Mononuclear cell (primary cell): ENCODE measurements at regions not wholly inside any gene's neighbourhood (a gene's known extent, or its start where the extent isn't known, plus 50 kb on each side); places are given as distances from the start of the nearest gene placed in this dataset.

Experiments used
- H3K27me3 ChIP-seq: 2 replicates; pipeline ENCODE4 v1.6.0; 2011; ENCODE audit warnings: low read length, control low read depth; ENCODE audit not compliant: insufficient read depth
- H3K4me1 ChIP-seq: 2 replicates; pipeline ENCODE4 v1.5.1; 2011; ENCODE audit warnings: mild to moderate bottlenecking, low read length, control low read depth; ENCODE audit not compliant: insufficient read depth
- H3K4me3 ChIP-seq: 2 replicates; pipeline ENCODE4 v1.5.1; 2011; ENCODE audit warnings: mild to moderate bottlenecking, low read length, moderate library complexity
- H3K9me3 ChIP-seq: 2 replicates; pipeline ENCODE4 v1.5.1; 2011; ENCODE audit warnings: low read depth, mild to moderate bottlenecking, control low read depth, low read length

DNA sequence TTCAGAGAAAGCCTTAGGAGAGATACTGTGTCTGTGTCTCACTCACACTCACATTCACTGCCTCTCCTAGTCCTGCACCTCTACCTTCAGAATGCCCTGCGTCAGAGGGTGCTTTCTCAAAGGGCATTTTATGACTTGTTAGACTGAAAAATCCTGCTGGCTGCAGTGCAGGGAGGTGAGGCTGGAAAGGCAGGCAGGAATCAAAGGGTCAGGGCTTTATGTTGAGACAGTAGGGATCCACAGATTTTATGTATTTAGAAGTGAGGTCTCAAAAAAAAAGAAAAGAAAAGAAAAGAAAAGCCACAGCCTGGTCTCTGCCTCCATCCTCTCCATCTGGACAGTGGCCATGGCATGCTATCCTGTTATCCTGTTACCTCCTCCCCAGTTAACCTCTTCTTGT is 936.0 kb upstream of the SLC10A2 start:
- H3K4me3 ChIP-seq: no peak overlapping the region
- no peaks in the 10 kb centered on the region for H3K27me3 ChIP-seq
- H3K9me3 ChIP-seq: no peaks in the 10 kb centered on the region
- no peaks in the 10 kb centered on the region for H3K4me1 ChIP-seq

DNA sequence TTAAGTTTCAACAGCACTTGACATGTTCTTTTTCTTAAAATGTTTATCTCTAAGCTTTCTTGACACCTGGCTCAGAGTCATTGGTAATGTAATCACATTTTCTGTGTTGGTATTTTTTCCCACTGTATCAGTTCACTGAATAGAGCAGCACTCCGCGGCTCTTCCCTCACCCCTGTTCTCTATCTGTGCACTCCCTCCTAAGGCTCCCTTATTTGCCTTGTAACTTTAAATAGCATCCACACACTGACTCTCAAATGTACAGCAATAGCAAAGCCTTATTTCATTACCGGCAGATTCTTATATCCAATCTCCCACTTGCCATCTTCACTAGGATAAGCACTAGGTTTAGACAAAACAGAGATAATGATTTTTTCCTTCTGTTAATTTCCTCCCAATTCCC is 935.5 kb upstream of the SLC10A2 start:
- Histone ChIP-seq H3K4me1 (no peaks in the 10 kb centered on the region), H3K27me3 (no peaks in the 10 kb centered on the region), H3K9me3 (no peaks in the 10 kb centered on the region), H3K4me3 (no peak overlapping the region)

- H3K27me3 ChIP-seq: no peaks in the 10 kb centered on the region
- no peak overlapping the region for H3K4me3 ChIP-seq
- H3K4me1 ChIP-seq: no peaks in the 10 kb centered on the region
- peaks cover 6% of the 10 kb centered on the region for H3K9me3 ChIP-seq
Observed at GRCh38 chr13:103996733-103997132, 930.5 kb upstream of the SLC10A2 start.

DNA sequence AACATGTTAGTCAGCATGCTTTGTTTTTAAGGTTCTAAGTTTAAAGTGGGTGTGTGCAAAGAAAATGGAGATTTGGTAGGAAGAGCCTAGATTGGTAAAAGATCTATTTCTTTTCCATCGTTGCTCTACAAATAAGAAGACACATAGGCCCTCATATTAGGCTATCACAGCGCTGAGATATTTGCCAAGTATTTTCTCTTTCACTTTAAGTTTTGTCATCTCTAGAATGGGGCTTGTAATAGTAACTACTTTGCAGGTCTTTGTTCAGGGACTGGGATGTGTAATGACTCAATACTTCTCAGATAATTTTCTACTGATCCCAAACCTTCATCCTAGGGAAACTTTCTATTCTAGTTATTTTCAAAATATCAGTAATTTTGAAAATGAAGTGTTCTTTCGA is 917.7 kb upstream of the SLC10A2 start:
- no peaks in the 10 kb centered on the region for H3K27me3 ChIP-seq
- H3K4me1 ChIP-seq: no peaks in the 10 kb centered on the region
- peaks cover 5% of the 10 kb centered on the region for H3K9me3 ChIP-seq
- H3K4me3 ChIP-seq: no peak overlapping the region

GRCh38 chr13:103976371-103976770 is 910.2 kb upstream of the SLC10A2 start:
- Histone ChIP-seq H3K9me3 (peaks cover 3% of the 10 kb centered on the region), H3K4me1 (no peaks in the 10 kb centered on the region), H3K27me3 (no peaks in the 10 kb centered on the region), H3K4me3 (no peak overlapping the region)

- no peaks in the 10 kb centered on the region for H3K27me3 ChIP-seq
- H3K4me3 ChIP-seq: no peak overlapping the region
- peaks cover 3% of the 10 kb centered on the region for H3K9me3 ChIP-seq
- no peaks in the 10 kb centered on the region for H3K4me1 ChIP-seq
Observed at GRCh38 chr13:103973740-103974139, 907.5 kb upstream of the SLC10A2 start.

DNA sequence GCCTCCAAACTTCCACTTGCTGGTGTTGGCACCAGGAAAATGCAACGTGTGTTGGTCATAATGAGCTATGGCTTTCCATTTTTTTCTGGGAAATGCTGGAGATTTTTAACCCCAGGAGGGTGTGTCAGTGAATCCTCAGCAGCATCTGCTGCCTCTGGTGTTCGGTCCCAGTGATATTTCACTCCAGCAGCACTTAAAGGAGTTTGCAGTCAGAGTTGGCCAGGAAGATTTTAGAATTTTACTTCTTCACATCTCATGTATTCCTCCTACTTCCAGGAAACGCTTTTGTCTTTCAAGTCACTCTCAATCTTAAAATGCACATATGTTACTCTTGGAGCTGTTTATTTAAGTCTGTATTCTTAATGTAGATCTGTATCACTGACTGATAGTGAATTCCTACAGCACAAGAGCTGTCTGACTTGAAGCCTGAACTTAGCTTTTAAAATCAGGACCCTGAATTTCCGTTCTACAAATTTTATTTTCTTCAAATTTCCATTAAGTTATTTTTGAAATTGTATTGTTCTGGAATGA is 903.4 kb upstream of the SLC10A2 start:
- no peaks in the 10 kb centered on the region for H3K9me3 ChIP-seq
- H3K27me3 ChIP-seq: no peaks in the 10 kb centered on the region
- no peaks in the 10 kb centered on the region for H3K4me1 ChIP-seq
- H3K4me3 ChIP-seq: no peak overlapping the region

DNA sequence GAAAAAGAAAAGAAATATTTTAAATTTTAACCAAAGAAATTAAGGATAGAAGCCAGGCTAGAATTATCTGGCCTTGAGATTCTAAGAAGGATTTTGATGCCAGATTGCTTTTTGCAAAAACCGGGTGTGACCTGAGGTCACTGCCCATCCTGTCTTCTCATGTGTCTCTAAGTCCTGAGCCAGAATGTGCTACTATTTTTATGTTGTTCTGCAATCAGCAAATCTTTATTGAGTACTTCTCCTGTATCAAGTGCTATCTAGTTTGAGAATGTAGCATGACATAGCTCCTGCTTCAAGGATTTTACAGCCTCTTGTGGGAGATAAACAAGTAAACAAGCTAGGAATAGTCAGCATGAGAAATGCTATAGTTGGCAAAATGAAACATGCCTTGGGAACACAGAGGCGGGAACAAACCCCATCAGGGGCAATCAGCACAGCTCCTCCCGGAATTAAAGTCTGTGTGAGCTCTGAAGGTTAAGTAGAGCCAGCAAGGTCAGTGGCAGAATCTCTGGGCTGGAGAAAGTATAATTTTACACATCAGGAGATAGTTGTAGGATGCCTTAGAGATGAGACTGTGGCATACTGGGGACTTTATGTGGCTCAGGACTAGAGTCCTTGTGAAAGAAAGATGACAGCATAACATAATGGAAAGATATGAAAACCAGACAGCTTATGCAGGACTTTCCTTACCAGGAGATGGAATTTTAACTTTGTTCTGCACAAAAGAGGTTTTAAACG is 899.5 kb upstream of the SLC10A2 start:
- H3K4me1 ChIP-seq: no peaks in the 10 kb centered on the region
- H3K4me3 ChIP-seq: no peak overlapping the region
- H3K9me3 ChIP-seq: no peaks in the 10 kb centered on the region
- no peaks in the 10 kb centered on the region for H3K27me3 ChIP-seq

DNA sequence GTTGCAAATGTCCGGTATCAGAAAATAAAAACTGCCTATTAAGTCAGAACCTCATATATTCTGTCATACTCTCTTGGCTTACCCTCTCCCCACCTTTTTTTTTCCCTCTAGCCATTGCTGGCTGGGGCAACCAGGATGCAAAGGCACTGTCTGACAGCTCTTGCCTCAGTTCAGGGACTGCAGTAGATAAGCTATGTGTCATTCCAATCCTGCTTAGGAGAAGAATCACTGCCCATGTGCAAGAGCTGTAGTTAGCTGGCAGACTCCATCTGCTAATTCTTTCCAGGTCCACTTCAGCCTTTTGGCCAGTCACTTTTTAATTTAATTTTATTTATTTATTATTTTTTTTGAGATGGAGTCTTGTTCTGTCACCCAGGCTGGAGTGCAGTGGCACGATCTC is 895.6 kb upstream of the SLC10A2 start:
- Histone ChIP-seq H3K9me3 (no peaks in the 10 kb centered on the region), H3K4me1 (no peaks in the 10 kb centered on the region), H3K4me3 (no peak overlapping the region), H3K27me3 (no peaks in the 10 kb centered on the region)

DNA sequence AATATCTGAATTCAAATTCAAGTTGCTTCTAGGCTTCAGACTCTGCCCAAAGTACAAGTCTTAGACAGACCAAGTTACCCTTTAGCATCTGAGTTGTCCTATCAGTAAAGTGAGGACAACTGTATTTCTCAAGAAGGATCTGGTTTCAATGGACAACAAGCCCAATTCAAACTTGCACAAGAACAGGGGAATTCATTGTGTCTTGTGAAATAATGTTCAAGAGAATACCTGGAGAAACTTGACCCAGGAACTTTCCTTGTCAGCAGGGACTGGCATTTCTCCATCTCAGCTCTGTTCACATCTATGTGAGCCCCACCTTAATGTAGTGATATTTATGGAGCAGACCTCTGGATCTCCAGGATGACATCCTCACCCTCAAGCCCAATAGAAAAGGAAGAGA is 894.9 kb upstream of the SLC10A2 start:
- Histone ChIP-seq H3K4me3 (no peak overlapping the region), H3K9me3 (no peaks in the 10 kb centered on the region), H3K4me1 (no peaks in the 10 kb centered on the region), H3K27me3 (no peaks in the 10 kb centered on the region)

- Histone ChIP-seq H3K9me3 (no peaks in the 10 kb centered on the region), H3K27me3 (no peaks in the 10 kb centered on the region), H3K4me1 (no peaks in the 10 kb centered on the region), H3K4me3 (no peak overlapping the region)
Observed at GRCh38 chr13:103960001-103960400, 893.8 kb upstream of the SLC10A2 start.

DNA sequence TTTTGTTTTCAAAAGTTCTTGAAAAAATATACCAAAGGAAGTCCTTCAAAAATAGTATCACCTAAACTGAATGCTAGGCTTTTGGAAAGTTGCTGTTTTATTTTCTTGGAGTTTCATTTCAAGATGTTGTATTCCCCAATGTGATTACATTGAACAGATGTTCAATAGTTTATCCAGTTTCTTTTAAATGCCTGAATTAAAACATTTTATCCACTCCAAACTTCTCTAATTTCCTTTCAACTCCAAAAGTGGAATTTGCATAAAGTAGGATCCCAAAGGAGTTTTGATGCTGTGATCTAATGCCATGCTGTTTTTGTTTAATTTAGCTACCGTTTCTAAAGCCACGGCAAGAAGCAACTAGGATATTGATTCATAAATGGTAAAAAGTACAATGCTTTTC is 892.5 kb upstream of the SLC10A2 start:
- no peak overlapping the region for H3K4me3 ChIP-seq
- H3K4me1 ChIP-seq: no peaks in the 10 kb centered on the region
- H3K9me3 ChIP-seq: no peaks in the 10 kb centered on the region
- no peaks in the 10 kb centered on the region for H3K27me3 ChIP-seq

DNA sequence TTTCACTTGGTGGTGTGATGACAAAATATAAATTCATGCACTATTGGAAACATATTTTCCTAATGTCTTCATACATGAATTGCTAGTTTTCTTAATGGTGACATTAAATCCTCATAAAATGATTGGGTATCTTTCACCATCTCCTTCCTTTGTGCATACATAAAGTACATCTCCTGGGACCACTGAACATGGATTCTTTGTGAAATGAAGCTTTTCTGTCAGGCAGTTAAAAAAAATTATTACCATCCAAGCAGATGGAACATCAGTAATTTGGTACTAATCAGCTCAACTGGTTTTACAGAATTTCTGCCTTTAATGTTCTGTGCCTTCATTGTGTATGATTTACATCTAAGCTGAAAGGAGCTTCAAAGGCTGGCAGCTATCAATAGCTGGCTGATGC is 891.7 kb upstream of the SLC10A2 start:
- Histone ChIP-seq H3K27me3 (no peaks in the 10 kb centered on the region), H3K4me3 (no peak overlapping the region), H3K4me1 (no peaks in the 10 kb centered on the region), H3K9me3 (no peaks in the 10 kb centered on the region)

- Histone ChIP-seq H3K4me3 (no peak overlapping the region), H3K27me3 (no peaks in the 10 kb centered on the region), H3K9me3 (no peaks in the 10 kb centered on the region), H3K4me1 (no peaks in the 10 kb centered on the region)
Observed at GRCh38 chr13:103953859-103954258, 887.6 kb upstream of the SLC10A2 start.

- Histone ChIP-seq H3K4me1 (no peaks in the 10 kb centered on the region), H3K9me3 (no peaks in the 10 kb centered on the region), H3K27me3 (no peaks in the 10 kb centered on the region), H3K4me3 (no peak overlapping the region)
Observed at GRCh38 chr13:103952183-103952582, 886.0 kb upstream of the SLC10A2 start.

GRCh38 chr13:103948426-103948825 is 882.2 kb upstream of the SLC10A2 start:
- Histone ChIP-seq H3K9me3 (no peaks in the 10 kb centered on the region), H3K4me3 (no peak overlapping the region), H3K27me3 (no peaks in the 10 kb centered on the region), H3K4me1 (no peaks in the 10 kb centered on the region)
